ENCODE measurements at regions not wholly inside any gene's neighbourhood (a gene's known extent, or its start where the extent isn't known, plus 50 kb on each side); places are given as distances from the start of the nearest gene placed in this dataset.

DNA sequence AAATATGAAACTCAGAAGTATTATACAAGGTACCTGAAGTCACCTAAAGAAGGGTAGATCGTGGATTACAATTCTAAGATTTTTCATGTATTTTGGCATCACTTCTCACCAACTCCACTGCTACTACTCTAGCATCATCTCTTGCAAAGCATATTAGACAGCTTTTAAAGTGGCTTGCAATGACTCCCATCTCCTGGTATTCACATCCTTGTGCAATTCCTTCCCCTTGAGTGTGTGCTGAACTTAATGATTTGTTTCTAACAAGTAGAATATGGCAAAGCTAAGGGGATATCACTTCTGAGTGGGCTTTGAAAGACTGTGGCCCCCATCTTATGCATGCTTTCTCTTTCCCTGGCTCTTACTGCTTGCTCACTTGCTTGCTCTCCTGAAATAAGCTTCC is 280.2 kb downstream of the SNX13 start:
- no peak for TF ChIP-seq POLR2A (IDR thresholded peaks at IDR 0.05)
- TF ChIP-seq, protein P1, sequence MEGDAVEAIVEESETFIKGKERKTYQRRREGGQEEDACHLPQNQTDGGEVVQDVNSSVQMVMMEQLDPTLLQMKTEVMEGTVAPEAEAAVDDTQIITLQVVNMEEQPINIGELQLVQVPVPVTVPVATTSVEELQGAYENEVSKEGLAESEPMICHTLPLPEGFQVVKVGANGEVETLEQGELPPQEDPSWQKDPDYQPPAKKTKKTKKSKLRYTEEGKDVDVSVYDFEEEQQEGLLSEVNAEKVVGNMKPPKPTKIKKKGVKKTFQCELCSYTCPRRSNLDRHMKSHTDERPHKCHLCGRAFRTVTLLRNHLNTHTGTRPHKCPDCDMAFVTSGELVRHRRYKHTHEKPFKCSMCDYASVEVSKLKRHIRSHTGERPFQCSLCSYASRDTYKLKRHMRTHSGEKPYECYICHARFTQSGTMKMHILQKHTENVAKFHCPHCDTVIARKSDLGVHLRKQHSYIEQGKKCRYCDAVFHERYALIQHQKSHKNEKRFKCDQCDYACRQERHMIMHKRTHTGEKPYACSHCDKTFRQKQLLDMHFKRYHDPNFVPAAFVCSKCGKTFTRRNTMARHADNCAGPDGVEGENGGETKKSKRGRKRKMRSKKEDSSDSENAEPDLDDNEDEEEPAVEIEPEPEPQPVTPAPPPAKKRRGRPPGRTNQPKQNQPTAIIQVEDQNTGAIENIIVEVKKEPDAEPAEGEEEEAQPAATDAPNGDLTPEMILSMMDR (IDR thresholded peaks at IDR 0.05) = no peak
